SIG-M5 treated with dmso at 0.1 percent for 504 hours (cell line): ENCODE measurements at regions not wholly inside any gene's neighbourhood (a gene's known extent, or its start where the extent isn't known, plus 50 kb on each side); places are given as distances from the start of the nearest gene placed in this dataset.
A peak's percentile ranks its signal among the peaks of the same experiment; 100 is the strongest.

ENCODE experiments used
- DNase-seq: peaks from one replicate; lab custom pipeline; 2025; ENCODE audit not compliant: unreplicated experiment; lab: John Stamatoyannopoulos, UW

DNA sequence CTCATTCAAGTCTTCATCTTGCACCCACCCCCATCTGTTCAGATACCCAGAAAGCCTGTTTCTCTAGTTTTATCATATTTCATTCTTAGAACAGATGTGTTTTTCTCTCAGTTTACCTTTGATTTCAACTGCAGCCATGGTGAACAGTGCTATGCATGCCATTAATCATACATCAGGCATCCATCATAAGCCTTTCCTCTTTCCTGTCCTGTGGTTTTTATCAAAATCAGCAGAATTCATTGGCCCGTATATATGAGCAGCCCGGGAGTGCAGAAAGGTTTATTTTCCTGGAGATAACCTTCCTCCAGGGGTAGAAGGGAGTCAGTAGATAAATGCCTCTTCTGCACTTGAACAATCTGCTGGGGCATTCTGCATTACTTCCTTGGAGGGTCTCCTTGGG, 65.7 kb downstream of the IL21 start:
- no peak for DNase-seq

GRCh38 chr4:122553432-122553831, 67.4 kb downstream of the IL21 start:
- DNase-seq: no peak

DNA sequence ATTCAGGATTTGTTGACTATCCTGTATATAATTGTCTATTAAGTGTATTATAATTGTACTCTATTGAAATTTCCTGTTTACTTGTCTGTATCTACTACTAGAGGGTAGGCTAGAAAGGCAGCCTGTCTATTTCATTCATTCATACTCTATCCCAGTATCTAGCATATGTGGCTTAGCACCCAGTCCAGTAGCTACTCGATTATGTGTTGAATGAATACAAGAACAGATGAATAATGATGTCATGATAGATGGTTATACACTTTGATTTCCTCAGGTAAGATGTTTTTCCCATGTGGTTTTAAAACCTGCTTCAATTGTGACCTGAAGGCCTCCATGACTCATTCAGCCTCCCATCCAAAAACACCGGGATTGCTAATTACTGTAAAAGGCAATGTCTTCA, 68.0 kb downstream of the IL21 start:
- no peak for DNase-seq

DNA sequence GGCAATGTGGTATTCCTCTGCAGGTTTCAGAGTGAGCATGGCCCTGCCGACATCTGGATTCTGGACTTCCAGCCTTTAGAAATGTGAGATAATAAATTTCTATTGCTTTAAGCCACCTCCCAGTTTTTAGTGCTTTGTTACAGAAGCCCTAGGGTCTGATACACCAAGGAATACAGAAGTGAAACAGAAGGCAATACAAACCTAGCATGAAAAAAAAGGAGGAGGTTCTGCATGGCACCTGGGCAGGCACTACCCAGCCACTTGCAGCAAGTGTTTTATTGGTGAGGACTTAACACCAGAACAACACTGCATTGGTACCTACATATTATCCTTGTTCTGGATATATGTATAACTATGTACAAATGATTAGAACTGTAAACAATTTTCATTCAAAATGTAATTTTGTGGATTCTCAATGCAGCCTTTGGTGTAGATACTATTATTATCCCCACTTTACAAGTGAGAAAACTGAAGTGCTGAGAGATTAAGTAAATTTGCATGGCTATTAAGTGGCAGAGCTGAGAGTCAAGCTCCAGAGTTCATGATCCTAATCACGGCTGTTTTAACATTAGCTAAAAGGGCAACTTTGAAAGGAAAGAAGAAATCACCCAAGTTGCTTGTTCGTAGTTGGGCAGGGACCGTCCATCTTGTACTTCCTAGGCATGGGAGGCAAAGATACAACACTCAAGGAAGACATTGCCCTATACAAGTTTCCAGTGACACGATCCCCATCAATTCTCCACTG, 71.8 kb downstream of the IL21 start:
- no peak for DNase-seq

DNA sequence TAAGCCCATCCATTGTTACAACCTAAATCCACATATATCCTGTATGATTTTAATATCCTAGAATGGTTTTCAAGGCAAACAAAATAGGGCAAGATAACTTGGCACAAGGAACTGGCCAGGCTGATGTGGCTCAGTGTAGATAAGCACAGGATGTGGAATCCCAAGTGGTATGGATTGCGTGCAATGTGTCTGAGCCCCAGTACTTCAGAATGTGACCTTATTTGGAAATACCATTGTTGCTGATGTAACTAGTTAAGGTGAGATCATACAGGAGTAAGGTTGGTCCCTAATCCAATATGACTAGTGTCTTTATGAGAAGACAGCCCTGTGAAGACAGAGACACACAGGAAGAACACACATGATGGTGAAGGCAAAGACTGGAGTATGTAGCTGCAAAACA, 72.4 kb downstream of the IL21 start:
- DNase-seq: no peak

- no peak for DNase-seq
Measured at GRCh38 chr4:122542411-122543236, 78.2 kb downstream of the IL21 start.

DNA sequence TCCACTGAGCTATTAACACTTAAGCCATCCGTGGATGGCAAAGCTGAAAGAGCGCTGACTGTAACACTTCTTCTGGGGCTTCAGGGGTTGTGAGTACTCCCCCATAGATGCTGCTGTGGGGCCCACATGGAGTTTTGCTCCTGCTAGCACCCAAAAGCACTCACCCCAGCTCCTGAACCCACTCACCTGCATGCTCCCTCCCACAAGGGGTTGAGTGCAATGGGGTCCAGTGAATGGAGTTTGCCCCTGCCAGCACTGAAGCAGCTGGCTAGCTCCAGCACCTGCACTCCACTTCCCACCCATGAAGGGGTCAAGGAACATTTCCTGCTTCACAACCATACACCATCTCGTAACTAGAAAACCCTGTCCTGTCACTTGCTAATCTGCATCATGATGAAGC, 78.9 kb downstream of the IL21 start:
- no peak for DNase-seq

- DNase-seq: no peak
Measured at GRCh38 chr4:122540838-122541237, 80.0 kb downstream of the IL21 start.

GRCh38 chr4:122539861-122540465, 80.9 kb downstream of the IL21 start:
- peak; percentile 8 for DNase-seq

DNA sequence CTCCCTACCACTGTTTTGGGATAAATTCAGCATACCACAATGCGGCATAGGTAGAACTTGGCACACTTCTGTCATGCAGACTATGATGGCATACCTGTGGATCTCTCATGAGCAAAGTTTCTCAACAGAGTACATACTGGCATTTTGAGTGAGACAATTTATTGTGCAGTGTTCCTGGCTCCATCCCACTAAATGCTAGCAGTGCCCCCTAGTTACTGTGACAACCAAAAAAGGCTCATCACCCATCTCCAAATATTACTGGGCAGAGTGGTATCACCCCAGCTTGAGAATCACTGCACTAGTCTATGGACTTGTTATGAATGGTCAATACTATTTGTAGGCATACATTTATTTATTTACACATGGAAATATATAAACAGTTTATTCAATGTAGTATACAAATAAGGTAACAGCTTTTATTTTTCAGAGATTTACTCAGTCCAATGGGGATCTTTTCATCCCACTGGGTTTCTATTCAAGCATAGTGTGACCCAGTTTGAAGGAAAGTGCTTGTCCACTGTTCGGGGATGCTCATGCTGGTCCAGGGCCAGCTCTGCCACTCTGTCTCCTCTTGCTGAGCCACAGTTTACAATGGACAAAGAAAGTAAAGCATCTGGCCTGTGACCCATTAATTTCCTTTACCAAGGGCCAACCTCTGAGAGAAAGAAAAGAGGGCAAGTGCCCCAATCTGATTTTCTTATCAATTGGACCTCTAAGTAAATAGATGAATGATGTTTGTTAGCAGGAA, 81.0 kb upstream of the IL2 start:
- no peak for DNase-seq

GRCh38 chr4:122536001-122536400, 79.5 kb upstream of the IL2 start:
- no peak for DNase-seq

DNA sequence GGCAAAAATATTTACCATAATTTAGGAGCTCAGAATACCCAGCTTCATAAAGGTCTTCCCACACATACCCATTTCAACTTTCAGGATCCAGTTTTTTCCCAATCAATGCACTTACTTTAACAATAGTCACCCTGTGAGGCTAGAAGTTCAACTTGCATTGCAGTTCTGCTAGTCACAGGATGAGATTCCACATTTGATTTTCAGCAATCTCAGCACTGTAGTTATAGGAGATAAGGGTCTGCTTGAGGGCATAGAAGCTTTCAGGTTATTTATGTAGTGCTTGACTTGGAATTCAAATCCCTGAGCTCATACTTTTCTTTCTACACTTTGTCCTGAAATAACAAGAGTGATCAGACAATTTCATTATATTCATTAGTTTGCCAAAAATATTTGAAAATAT, 78.3 kb upstream of the IL2 start:
- DNase-seq: no peak

- DNase-seq: no peak
Measured at GRCh38 chr4:122533841-122534240, 77.3 kb upstream of the IL2 start.

GRCh38 chr4:122532766-122533165, 76.2 kb upstream of the IL2 start:
- DNase-seq: no peak

DNA sequence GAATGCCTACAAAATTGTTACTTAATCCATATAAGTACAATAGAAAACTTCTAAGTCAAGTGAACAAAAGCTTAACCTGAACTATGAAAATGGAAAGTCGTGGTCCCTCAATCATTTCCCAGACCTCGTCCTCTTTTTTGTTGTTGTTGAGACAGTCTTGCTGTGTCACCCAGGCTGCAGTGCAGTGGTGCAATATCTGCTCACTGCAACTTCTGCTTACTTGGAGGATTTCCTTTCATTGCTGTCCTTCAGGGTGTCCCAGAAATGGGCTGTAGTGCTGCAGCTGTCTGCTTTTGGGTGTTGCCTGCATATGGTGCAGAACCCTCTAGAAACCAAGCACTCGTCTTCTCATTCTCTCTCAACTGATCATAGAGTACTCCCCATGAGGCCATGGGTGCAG, 75.0 kb upstream of the IL2 start:
- peak; percentile 16 for DNase-seq

DNA sequence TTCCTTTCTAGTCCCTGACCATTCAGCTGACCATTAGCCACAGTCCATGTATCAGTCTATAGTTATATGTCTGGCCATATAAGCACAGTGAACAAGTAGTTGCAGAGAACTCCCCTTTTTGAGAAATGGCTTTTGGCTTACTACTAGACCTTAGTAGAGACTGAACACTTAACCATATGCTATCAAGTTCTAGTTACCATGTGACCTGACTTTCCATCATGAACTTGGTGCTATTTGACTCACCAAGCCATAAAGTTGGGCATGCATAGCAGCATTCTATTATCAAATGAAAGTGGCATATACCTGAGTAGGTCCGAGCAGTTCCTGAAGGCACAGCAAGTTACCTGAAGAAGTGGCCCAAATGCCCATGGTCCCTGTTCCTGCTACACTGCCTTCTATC, 74.5 kb upstream of the IL2 start:
- no peak for DNase-seq

DNA sequence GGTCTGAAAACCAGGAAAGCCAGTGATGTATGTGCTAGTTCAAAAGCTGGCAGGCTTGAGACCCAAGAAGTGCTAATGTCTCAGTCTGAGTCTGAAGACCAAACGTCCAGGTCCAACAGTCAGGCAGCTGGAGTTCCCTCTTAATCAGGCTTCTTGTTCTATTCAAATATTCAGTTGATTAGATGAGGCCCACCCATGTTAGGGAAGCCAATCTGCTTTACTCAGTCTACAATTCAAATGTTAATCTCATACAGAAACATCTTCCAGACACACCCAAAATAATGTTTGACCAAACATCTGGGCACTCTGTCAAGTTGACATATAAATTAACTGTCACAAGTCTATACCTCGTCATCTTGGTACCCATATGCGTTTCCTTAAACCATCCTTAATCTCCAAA, 72.4 kb upstream of the IL2 start:
- no peak for DNase-seq

DNA sequence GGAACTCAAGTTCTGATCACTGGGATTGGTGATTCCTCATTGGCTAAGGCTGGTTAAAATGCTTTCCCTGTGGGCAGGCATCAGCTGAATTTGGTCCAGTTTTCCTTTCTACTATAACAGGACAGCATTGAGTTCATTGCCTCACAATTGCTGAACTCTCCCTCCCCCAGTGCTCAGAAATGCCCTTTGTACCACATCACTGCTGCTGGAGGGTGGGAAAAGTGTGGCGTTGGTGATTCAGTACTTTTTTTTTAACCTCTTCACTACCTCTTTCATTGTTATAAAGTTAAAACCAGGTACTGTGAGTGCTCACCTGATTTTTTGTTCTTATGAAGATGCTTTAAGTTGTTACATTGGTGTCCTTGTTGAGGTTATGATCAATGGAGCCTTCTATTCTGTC, 69.3 kb upstream of the IL2 start:
- no peak for DNase-seq

DNA sequence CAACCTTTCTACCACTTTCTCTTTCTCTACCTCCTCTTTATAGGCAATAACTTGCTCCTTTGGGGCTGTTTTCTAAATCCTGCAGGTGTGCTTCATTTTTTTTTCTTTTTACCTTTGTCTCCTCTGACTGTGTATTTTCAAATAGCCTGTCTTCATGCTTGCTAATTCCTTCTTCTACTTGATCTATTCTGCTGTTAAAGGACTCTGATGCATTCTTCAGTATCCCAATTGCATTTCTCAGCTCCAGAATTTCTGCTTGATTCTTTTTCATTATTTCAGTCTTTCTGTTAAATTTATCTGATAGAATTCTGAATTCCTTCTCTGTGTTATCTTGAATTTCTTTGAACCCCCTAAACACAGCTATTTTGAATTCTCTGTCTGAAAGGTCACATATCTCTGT, 67.7 kb upstream of the IL2 start:
- no peak for DNase-seq

DNA sequence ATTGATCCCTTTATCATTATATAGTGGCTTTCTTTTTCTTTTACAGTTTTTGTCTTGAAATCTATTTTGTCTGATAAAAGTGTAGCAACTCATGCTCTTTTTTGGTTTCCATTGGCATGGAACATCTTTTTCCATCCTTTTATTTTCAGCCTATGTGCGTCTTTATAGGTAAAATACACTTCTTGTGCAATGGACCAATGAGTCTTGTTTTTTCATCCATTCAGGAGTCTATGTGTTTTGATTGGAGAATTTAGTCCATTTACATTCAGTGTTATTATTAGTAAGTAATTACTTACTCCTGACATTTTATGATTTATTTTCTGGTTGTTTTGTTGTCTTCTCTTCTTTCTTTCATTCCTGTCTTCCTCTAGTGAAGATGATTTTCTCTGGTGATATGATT, 66.4 kb upstream of the IL2 start:
- DNase-seq: no peak

GRCh38 chr4:122517345-122517744, 60.8 kb upstream of the IL2 start:
- DNase-seq: no peak

DNA sequence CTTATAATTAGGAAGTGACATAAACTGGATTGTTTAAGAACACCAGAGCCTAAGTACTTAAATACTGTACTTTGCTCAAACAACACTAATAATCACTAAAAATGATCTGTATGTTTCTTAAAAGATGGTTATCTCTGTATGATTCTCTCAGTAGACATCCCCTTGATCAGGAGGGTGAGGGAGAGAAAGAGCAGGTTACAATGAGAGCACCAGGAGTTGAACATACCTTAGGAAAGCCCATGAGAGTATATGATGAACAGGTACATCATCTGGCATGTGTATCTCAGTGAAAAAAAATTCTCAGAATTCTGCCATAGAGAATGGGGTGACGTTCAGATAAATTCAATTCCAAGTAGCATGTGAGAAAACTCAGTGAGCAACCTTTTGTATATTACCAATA, 59.9 kb upstream of the IL2 start:
- DNase-seq: no peak
